ENCODE measurements at regions not wholly inside any gene's neighbourhood (a gene's known extent, or its start where the extent isn't known, plus 50 kb on each side); places are given as distances from the start of the nearest gene placed in this dataset.

- TF ChIP-seq EZH2 (IDR thresholded peaks at IDR 0.05; ENCODE audit: low read depth, low read length, severe bottlenecking) (no peak), RNF2 (IDR thresholded peaks at IDR 0.05; ENCODE audit: borderline replicate concordance, low read depth, low read length, missing control alignments, poor library complexity, severe bottlenecking) (no peak)
Observed at GRCh38 chr10:106450966-106451365, 713.5 kb downstream of the SORCS1 start (continued).
